ENCODE measurements at regions not wholly inside any gene's neighbourhood (a gene's known extent, or its start where the extent isn't known, plus 50 kb on each side); places are given as distances from the start of the nearest gene placed in this dataset.

DNA sequence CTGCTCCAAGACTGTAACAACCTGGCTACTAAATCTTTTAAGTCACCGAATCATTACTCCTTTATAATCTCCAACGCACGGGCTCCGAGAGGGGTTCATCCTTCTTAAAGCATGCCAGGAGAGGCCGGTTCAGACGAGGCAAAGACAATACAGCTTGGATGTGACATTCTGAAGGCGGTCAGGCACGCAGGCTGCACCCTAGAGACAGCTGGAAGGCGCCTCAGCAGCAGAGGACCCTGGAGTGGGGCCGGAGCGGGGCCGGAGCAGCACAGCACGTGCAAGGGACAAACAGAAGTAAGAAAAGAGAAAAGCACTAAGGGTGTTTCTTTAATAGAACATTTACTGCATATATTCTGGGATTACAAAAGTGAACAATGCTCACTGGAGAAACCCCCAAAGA lies 97.8 kb upstream of the PPP2R2D start:
- DNase-seq (ENCODE audit: low read depth) = no peak

DNA sequence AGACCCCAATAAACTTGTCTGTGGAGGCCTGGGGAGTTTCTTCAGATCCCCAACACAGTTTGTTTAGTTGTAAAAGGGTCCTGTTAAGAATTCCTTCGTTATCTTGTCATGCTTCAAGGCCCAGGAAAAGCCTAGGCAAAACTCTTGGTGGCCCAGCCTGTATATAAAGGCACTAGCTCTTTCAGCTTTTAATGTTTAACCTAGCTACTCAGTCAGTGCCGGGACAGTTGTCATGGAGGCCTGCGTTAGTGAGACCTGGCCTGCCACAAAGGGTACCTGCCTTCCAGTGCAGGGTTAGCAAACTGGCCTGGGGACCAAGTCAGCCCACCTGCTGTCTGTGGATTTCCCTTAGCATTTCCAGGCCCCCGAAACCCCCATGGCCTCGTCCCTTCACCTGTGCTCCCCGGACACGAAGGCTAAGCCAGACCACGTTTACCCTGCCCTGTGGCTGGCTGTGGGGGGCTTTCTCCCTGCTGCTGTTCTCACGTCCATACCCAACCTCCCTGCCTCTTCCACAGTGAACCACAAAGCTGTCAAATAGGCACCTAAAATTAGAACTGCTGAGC lies 96.9 kb upstream of the PPP2R2D start:
- no peak for DNase-seq (ENCODE audit: low read depth)

DNA sequence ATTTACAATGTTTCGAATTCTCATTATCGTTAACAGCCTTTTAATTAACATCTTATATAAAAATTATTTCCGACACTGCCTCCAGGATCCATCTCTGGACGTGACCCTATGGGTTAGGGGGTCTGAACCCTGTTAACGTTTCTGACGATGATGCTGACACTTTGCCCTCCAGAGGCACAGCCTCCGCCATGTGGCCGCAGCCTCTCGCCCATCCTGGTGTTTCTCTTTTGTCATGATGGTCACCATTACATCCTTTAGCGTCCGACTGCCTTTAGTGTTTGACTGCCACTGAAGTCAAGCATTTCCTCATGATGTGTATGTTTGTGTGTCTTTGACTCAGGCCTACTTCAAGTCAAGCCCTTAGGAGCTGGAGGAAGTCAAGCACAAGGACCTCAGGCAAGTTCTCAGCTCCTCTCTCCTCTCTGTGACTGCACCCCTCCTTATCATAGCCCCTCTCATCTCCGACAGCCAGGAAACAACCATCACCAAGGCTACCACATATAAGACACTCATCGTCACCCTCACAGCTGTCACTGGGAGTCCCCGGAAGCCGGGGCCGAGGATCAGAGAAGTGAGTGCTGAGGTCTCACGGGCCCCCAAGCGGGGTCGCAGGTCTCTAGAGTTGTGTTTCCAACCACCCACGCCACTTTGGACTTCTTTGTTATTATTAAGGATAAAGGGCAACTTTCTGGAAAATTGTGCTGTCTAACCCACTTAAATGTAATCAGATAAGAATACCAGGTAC lies 96.1 kb upstream of the PPP2R2D start:
- DNase-seq (ENCODE audit: low read depth) = no peak

- no peak for DNase-seq (ENCODE audit: low read depth)
These were observed 95.1 kb upstream of the PPP2R2D start for GRCh38 chr10:131805696-131806095.

DNA sequence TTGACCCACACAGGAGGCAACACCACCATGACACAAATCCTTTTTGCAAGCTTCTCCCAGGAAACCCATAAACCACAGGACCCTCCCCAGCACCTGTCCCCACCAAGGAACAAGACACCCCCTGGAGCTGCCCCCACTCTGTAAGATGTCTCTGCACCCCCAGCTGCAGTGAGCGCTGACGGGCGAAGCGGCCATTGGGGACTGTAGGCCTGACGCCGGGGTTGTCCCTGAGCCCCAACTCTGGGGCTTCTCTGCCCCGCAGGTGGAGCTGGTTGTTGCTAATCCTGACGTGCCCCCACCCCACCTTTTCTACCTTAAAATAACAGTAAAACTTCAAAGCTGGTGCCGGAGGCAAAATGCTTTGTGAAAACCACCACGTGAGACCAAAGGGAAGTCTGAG lies 94.7 kb upstream of the PPP2R2D start:
- DNase-seq (ENCODE audit: low read depth) = no peak

DNA sequence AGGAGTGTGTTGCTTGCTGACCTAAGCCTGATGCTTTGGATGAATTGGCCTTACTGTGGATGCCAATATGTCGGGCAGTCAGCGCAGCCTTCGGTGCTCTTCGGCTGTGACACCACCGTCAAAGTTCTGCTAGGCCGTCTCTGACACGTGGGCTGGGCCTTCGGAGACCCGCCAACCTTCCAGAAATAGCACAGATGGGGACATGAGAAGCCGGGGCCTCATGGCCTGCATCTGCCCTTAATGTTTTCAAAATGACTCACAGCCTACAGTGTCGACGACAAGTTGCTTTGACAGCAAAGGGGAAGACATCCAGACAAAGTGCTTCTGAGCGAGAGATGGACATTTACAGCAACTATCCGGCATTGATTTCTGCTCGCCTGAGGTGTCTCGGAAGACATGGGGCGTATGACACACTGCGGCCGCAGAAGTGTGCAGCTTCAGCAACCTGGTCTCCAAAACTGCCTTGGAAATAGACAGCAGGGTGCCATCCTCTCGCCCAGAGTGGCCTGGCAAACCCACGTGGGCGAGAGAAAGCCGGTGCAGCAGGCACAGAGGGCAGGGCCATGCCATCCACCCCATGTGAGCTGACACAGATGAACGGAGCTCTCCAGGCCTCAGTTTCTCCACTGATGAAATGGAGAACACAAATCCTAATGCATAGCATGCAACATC lies 94.0 kb upstream of the PPP2R2D start:
- no peak for DNase-seq (ENCODE audit: low read depth)

DNA sequence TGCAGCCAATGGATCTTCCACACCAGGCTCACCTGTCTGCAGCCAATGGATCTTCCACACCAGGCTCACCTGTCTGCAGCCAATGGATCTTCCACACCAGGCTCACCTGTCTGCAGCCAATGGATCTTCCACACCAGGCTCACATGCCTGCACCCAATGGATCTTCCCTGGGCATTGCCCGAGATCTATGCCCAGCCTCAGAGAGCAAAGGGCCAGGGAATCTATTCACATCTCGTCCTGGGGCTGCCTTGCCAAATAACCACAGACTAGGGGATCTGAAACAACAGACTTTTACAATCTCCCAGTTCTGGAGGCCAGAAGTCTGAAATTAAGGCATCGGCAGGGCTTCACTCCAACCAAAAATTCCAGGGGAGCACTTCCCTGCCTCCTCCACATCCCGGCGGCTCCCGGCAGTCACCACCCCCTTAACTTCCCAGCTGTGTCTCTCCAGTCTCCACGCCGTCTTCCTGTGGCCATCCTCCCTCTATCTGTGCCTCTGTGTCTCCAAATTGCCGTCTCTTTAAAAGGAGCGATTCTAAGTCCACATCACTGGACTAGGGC lies 92.4 kb upstream of the PPP2R2D start:
- DNase-seq (ENCODE audit: low read depth) = no peak

GRCh38 chr10:131810036-131810804 lies 90.6 kb upstream of the PPP2R2D start:
- DNase-seq (ENCODE audit: low read depth) = no peak

- no peak for DNase-seq (ENCODE audit: low read depth)
These were observed 89.8 kb upstream of the PPP2R2D start for GRCh38 chr10:131810805-131811629.

DNA sequence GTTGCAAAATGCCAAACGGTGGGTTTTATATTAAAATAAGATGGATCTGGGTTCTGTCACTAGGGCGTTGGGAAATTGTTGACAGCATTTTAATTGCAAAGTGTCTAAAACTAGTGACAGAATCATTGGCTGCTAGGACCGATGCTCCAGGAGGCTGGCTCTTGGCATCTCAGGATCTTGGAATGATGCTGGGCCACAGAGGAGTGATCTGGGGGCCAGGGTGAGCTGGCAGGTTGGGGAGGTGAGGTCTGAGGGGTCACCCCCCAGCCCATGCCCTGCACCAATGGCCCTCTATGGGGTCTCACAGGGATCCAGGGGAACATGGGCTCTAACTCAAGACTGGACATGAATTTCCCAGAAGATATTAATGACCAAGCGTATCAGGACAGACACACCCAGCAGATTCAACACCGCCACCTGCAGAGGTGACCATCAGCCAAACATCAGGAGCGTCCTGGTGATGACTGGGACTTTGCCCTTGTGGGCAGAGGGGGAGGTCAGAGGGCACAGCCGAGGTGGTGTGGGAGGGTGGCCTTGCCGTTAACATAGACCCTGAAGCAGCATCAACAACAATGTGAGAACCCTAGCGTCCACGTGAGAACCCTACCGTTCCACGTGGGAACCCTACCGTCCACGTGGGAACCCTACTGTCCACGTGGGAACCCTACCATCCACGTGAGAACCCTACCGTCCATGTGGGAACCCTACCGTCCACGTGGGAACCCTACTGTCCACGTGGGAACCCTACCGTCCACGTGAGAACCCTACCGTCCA lies 89.0 kb upstream of the PPP2R2D start:
- DNase-seq (ENCODE audit: low read depth) = no peak

- DNase-seq (ENCODE audit: low read depth) = no peak
These were observed 87.8 kb upstream of the PPP2R2D start for GRCh38 chr10:131812736-131813604.

DNA sequence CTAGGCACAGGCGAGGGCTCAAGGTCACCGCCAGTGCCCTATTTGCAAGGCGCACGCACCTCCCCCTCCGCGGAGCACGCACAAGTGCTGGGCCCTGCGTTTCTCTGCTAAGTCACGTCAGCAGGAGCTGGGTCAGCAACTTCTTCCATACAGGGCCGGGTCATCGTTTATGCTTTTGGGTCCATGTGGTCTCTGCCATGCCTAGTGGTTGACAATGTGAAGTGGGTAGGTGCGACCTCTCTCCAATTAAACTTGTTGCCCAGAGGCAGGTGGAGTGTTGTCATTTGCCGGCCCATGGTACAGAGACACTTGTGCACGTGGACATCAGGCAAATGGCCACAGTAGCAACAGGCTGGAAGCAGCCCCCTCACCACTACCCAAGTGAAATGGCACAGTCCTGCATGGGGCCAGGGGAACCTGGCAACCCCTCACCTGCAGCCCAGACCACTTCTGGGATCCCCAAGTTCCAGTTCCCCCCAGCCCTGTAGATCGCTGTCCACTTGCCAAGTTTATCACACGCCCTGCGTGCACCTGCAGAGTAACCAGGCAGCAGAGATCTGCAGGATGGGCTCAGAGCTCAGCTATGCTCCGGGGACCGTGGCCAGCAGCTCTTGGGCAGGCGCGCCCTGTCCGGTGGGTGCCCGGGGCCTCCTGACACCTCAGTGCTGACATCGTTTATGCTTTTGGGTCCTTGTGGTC lies 86.1 kb upstream of the PPP2R2D start:
- no peak for DNase-seq (ENCODE audit: low read depth)

DNA sequence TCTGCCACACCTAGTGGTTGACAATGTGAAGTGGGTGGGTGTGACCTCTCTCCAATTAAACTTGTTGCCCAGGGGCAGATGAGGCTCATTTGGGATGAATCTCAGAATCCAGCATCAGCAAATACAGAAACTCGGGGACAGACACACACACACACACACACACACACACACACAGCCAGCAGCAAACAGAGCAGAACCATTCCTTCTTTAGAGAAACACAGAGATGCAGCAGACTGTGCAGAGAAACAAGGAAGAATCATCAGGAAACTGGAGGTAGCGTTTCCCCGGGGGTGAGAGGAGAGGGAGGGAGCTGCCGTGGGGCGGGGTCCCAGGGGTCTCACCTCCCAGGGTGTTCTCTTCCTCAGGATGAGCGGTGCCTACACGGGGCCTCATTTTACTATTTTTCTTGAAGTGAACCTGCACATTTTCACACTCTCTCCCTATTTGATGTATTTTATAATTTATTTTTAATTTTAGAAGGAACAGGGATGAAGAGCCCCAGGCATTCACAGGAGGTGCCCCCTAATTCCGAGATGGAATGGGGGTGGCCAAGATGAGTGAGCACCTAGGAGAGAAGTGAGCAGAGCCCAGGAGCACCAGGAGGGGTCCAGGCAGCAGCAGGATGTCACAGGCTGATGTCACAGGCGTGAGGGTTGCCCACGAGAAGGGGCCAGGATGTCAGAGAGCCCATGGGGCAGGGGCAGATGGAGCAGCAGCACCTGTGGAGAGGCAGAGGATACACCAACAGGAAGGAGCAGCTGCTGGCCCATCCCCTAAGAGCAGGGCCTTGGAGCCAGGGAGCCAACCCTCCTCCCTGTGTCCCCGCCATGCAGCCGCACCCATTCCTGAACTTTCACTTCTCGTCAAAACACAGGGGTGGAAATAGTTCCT lies 85.3 kb upstream of the PPP2R2D start:
- no peak for DNase-seq (ENCODE audit: low read depth)

GRCh38 chr10:131816157-131816775 lies 84.5 kb upstream of the PPP2R2D start:
- DNase-seq (ENCODE audit: low read depth) = no peak

DNA sequence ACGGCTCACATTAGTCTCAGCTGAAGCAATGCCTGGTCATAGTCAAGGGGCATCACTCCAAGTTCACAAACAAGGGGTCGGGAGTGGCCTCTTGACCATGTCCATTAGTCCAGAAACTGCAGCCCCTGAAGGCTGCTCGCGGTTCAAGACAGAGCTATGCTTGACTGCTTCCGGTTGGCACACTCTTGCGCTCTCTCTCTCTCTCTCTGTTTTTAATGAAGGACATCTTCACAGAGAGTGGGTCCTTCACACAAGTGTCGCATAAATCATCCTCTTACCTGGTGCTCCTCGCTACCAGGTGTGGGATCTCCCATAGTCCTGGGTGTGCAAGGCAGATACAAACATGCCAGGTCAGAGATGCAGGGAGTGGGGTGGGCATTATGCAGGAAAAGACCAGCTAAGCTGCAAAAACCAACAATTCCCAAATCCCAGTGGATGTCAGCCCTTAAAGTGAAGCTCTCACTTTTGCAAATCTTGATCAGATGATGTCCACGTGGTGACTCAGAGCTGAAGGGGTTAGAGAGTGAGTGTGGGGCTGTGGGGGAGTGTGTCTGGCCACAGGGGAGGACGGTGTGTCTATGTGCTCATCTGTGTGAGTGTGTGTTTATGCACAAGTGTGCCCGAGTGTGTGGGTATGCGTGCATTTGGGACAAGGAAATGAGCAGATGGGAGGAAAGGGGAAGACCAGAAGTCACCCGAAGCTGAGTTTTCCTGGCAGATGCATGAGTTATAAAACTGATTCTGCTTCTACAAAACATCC lies 83.7 kb upstream of the PPP2R2D start:
- DNase-seq (ENCODE audit: low read depth) = no peak

DNA sequence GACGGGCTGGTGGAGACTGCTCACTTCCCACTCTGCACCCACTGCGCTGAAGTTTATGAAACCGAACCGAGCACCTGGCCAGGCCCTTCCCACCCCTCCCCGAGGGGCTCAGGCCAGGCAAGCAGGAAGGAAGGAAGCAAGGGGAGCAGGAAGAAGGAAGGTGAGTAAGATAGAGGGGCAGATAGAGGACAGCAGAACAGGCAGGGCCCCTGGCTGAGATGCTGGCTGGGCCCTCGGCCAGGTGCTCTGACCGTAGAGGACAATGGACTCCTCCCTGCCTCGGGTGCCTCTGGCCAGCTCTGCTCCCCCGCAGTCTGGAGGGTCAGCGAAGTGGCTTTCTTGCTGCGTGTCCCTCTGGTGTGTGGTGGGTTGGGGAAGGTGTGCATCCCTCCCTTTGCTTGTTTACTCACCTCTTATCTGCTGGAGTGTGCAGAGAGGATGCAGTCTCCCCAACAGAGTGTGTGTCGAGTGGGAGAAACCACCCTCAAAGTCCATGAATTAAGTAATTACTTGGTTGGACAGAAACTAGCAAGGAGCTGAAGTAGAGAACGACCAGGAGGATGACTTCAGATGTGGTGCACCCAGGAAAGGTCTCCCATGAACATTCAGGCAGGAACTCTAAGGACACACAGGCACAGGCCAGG lies 82.8 kb upstream of the PPP2R2D start:
- DNase-seq (ENCODE audit: low read depth) = no peak

All from EH (cell line).